Osteocyte (in vitro differentiated cells): ENCODE measurements at regions not wholly inside any gene's neighbourhood (a gene's known extent, or its start where the extent isn't known, plus 50 kb on each side); places are given as distances from the start of the nearest gene placed in this dataset.

ENCODE experiments used
- DNase-seq: peaks from one replicate; pipeline ENCODE4 v3.0.0; 2021; ENCODE audit warnings: mixed read lengths; ENCODE audit not compliant: unreplicated experiment; ENCODE audit errors: extremely low spot score
- H3K27ac Mint-ChIP-seq: one replicate; pipeline ENCODE4 v1.8.0; 2021; ENCODE audit warnings: mild to moderate bottlenecking, mixed read lengths; ENCODE audit not compliant: unreplicated experiment
- H3K27me3 Mint-ChIP-seq: one replicate; pipeline ENCODE4 v1.8.0; 2021; ENCODE audit warnings: mixed read lengths; ENCODE audit not compliant: unreplicated experiment
- H3K36me3 Mint-ChIP-seq: one replicate; pipeline ENCODE4 v1.8.0; 2021; ENCODE audit warnings: mixed read lengths; ENCODE audit not compliant: unreplicated experiment
- H3K4me1 Mint-ChIP-seq: one replicate; pipeline ENCODE4 v1.8.0; 2021; ENCODE audit warnings: mixed read lengths; ENCODE audit not compliant: unreplicated experiment
- H3K4me3 Mint-ChIP-seq: one replicate; pipeline ENCODE4 v1.8.0; 2021; ENCODE audit warnings: mild to moderate bottlenecking, moderate library complexity, mixed read lengths; ENCODE audit not compliant: unreplicated experiment
- H3K9me3 Mint-ChIP-seq: one replicate; pipeline ENCODE4 v1.8.0; 2021; ENCODE audit warnings: mixed read lengths; ENCODE audit not compliant: unreplicated experiment
- TF ChIP-seq, protein P1 (sequence below): fragments of 200-600 bp; sonication (generic); IDR thresholded peaks from 2 replicates; pipeline ENCODE4 v1.5.0; 2021; ENCODE audit warnings: antibody characterized with exemption, mild to moderate bottlenecking, moderate library complexity

DNA sequence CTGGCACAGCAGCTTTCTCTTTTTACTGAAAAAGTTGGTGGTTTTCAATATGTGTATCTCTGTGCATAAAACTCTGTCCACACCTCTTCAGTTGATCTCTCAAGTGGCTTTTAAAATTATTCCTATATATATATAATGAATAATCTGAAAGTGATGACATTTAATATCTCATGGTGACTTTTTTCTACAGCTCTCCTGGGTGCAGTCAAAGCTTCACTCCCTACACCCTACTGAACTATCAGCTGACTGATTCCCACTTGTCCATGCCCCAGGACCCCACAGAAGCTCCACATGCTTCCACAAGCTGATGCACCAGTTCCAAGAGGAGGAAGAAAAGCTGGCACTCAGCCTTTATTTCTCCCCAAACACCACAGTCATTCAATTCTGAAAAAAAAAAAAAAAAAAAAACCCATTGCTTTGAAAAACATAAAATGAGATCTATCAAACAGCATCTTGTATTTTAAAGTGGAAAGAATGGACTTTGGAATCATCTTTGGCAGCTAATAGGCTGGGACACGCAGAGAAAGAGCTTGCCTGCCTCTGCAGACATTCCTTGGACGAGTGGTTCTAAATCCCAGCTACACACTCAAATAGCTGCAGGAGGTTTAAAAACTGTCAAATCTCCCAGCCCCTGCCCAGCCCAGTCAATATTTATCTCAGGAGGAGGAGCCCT is 75.3 kb upstream of the GDF10 start:
- H3K9me3 Mint-ChIP-seq: peaks cover 5% of the 10 kb centered on the region
- DNase-seq: no peak
- TF ChIP-seq, protein P1, sequence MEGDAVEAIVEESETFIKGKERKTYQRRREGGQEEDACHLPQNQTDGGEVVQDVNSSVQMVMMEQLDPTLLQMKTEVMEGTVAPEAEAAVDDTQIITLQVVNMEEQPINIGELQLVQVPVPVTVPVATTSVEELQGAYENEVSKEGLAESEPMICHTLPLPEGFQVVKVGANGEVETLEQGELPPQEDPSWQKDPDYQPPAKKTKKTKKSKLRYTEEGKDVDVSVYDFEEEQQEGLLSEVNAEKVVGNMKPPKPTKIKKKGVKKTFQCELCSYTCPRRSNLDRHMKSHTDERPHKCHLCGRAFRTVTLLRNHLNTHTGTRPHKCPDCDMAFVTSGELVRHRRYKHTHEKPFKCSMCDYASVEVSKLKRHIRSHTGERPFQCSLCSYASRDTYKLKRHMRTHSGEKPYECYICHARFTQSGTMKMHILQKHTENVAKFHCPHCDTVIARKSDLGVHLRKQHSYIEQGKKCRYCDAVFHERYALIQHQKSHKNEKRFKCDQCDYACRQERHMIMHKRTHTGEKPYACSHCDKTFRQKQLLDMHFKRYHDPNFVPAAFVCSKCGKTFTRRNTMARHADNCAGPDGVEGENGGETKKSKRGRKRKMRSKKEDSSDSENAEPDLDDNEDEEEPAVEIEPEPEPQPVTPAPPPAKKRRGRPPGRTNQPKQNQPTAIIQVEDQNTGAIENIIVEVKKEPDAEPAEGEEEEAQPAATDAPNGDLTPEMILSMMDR: no peak
- H3K4me3 Mint-ChIP-seq: no peak overlapping the region
- peaks cover 6% of the 10 kb centered on the region for H3K27me3 Mint-ChIP-seq
- no peaks in the 10 kb centered on the region for H3K36me3 Mint-ChIP-seq
- H3K4me1 Mint-ChIP-seq: no peaks in the 10 kb centered on the region
- no peak overlapping the region for H3K27ac Mint-ChIP-seq

GRCh38 chr10:47225219-47225927 is 74.6 kb upstream of the GDF10 start:
- Mint-ChIP-seq H3K9me3 (peaks cover 5% of the 10 kb centered on the region), H3K4me1 (no peaks in the 10 kb centered on the region), H3K4me3 (no peak overlapping the region), H3K27me3 (peaks cover 9% of the 10 kb centered on the region), H3K27ac (no peak overlapping the region), H3K36me3 (no peaks in the 10 kb centered on the region)
- TF ChIP-seq, protein P1: no peak
- no peak for DNase-seq

DNA sequence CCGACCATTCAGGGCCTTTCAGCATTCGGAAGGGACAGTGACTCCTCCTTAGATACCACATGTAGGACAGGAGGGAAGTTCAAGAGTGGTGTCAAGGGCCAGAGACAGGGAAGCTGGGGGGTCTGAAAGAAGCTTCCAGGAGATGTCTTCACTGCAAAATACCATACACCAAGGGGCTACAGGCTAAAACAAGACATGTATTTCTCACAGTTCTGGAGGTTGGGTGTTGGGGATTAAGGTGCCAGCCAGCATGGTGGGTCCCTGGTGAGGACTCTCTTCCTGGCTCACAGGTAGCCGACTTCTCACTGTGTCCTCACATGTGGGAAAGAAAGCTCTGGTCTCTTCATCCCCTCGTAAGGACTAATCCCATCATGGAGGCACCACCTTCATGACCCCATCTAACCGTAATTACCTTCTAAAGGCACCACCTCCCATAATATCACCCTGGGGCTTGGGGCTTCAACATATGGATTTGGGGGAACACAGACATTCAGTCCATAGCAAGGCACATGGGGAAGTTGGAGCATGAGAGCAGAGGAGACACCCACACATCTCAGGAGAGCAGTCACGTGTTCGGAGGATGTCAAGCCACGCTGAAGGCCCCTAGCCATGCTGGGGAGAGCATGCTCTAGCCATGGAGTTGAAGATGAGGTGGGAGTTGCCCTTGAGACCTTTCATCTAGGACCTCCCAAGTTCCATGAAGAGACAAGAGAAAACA is 73.9 kb upstream of the GDF10 start:
- Mint-ChIP-seq H3K9me3 (peaks cover 5% of the 10 kb centered on the region), H3K36me3 (no peaks in the 10 kb centered on the region), H3K27me3 (peaks cover 11% of the 10 kb centered on the region), H3K27ac (no peak overlapping the region), H3K4me3 (no peak overlapping the region), H3K4me1 (no peaks in the 10 kb centered on the region)
- TF ChIP-seq, protein P1: no peak
- DNase-seq: no peak

- Mint-ChIP-seq H3K27ac (no peak overlapping the region), H3K27me3 (peaks cover 9% of the 10 kb centered on the region), H3K4me3 (no peak overlapping the region), H3K36me3 (no peaks in the 10 kb centered on the region), H3K4me1 (no peaks in the 10 kb centered on the region), H3K9me3 (peaks cover 5% of the 10 kb centered on the region)
- no peak for DNase-seq
- TF ChIP-seq, protein P1: no peak
Observed at GRCh38 chr10:47230482-47230881, 69.5 kb upstream of the GDF10 start.

DNA sequence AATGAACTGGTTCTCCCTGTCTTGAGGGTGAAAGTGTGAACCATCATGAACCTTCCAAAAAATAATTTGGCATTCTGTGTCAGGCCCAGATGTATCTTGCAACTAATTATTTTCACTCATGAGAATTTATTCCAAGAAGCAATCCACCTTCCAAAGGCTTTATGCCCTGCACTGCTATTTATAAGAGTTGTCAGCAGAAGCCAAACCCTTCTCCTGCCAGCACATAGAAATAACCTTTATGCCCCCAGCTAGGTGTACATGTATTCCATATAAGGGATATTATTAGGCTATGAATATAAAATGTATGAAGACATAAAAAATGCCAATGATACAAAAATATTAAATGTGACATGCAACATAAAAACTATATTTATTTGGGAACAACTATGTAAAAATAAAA is 69.0 kb upstream of the GDF10 start:
- TF ChIP-seq, protein P1: no peak
- no peak overlapping the region for H3K27ac Mint-ChIP-seq
- H3K27me3 Mint-ChIP-seq: peaks cover 8% of the 10 kb centered on the region
- no peak for DNase-seq
- H3K4me1 Mint-ChIP-seq: no peaks in the 10 kb centered on the region
- H3K9me3 Mint-ChIP-seq: peaks cover 5% of the 10 kb centered on the region
- no peaks in the 10 kb centered on the region for H3K36me3 Mint-ChIP-seq
- H3K4me3 Mint-ChIP-seq: no peak overlapping the region
